HG03196 (cell line): ENCODE measurements at regions not wholly inside any gene's neighbourhood (a gene's known extent, or its start where the extent isn't known, plus 50 kb on each side); places are given as distances from the start of the nearest gene placed in this dataset.
"Not testable (repeated sequence)": the region's sequence is repeated elsewhere in the genome, so short reads cannot be mapped to it uniquely, and the experiment has no call there.

Experiments used
- ATAC-seq: cut with Tn5 transposase; IDR thresholded peaks from one replicate; pipeline ENCODE4 v1.9.1; 2021; ENCODE audit not compliant: unreplicated experiment

DNA sequence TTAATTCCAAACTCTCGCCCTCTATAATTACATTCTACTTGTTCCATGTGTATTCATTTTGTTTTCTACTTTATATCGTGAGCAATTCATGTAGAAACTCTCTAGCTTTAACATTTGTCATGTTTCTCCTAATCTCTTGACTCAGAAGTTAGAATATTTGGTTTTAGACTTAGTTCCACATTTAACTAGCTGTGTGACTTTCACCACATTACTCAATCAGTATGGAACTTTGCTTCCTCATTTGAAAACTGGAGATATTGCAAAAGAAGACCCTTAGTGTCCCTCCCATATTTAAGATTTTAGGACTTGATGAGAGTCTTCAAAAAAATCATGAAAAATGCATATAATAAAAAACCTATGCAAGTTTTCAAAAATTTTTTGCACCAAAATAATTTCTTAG is 447.5 kb downstream of the GXYLT1 start:
- no peak for ATAC-seq

DNA sequence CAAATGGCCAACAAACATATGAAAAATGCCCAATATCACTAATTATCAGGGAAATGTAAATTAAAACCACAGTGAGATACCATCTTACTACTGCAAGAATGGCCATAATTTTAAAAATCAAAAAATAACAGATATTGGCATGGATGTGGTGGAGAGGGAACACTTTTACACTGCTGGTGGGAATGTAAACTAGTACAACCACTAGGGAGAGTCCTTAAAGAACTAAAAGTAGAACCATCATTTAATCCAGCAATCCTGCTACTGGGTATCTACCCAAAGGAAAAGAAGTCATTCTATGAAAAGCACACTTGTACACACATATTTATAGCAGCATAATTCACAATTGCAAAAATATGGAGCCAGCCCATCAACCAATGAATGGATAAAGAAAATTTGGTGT is 459.7 kb downstream of the GXYLT1 start:
- ATAC-seq: no peak

DNA sequence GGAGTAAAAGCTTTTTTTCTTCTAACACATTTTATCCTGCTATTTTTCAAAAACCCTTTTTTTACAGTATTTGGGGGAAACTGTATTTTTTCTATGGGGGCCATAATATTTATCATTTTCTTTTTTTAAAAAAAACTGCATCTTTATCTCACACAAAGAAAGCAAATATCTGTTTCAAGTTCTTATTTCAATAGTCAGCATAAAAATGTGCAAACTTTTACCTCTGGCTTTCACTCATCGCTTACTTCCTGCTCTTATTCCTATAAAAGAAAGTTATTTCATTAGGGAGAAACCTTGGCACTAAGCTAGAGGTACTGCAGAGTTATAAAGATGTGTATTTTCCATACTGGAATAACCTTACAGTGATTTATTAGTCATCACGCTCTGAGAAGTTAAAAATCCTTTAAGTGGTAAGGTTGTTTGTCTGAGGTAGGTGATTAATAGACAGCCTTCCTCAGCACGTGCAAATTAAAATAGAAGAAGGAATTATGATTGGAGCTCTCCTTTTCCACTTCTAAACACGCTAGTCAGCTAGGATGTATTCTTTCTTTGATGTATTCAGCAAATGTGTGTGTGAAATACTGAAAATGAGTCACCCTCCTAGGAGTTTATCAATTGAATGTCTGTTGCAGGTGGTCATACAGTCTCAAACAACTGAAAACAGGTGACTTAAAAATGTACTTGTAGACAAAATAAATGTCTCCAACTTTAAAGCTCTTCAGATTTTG is 461.0 kb downstream of the GXYLT1 start:
- ATAC-seq: no peak

- ATAC-seq: no peak
Observed at GRCh38 chr12:41683023-41683422, 461.7 kb downstream of the GXYLT1 start.

DNA sequence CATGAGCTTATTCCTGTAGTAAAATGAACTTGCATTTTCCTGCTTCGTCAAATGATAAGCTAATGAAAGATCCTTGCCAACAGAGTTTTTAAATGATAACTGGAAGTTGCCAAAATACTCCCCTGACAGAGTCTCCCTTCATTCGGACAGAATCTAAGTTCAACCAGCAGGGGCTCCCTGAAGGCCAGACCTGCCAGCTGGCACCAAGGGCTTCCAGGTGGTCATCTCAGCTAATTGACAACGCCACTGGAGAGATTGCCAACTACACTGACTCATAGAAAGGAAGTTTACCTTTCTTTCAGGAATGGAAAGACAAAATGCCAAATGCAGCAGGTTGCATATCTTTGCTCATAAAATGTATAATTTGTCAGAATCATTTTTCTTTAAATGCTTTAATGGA is 462.8 kb downstream of the GXYLT1 start:
- no peak for ATAC-seq

GRCh38 chr12:41680155-41680554 is 464.5 kb downstream of the GXYLT1 start:
- ATAC-seq: no peak

DNA sequence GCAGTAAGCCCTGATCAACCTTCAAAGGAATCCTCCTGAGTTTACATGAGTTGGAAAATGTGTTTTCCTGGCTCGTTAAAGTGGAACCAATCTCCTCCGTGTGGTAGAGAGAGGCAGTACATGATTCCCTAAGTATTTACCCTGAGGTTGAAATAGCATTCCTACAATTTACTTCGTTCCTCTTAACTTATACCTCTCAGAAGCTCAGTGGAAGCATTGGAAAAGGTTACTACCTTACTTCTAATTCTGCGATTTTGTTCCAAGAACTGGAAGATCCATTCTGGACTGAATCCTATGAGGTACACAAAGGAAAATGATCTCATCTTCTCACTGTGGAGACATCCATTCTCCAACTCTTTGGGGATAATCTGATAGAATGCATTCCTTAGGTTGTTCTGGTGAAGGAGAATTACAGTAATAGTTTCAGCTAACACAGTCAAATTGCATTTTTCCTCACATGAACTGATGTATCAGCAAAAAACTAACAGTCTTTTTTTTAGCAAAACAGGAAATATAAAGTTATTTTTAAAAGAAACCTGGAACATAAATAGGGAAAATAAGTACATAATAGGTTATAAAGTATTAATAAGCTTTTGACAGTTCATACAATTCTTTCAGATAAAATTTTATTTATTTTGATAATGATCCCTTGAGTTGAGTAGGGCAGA is 475.6 kb downstream of the PDZRN4 start:
- no peak for ATAC-seq

DNA sequence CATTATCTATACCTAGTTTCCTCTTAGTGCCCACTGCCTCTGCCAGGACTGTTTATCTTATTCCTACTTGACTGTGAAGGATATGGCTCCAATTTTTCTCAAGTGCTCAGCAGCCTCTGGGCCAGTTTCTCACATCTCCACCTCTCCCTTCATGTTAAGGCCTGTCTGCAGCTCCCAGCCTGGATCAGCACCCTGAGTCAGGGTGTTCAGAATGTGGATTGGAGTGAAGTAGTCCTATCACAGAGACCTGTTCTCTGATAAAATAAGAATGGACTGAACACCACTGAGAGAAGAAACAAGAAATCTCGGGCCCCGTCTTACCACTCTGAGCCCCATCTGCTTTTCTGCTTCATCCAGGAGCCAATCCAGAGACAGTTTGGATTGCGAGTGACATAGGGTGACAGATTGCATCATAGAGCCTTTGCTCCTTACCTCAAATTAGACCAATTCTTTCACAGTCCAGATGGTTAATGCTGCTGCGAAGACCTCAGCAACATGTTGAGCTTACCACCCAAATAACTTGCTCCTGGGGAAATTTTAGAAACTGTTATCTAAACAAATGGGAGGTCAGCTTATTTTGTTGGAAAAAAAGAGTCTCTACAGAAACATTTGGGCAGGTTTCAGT is 473.1 kb downstream of the PDZRN4 start:
- ATAC-seq: no peak

- ATAC-seq: no peak
Observed at GRCh38 chr12:41656454-41656853, 468.3 kb downstream of the PDZRN4 start.

DNA sequence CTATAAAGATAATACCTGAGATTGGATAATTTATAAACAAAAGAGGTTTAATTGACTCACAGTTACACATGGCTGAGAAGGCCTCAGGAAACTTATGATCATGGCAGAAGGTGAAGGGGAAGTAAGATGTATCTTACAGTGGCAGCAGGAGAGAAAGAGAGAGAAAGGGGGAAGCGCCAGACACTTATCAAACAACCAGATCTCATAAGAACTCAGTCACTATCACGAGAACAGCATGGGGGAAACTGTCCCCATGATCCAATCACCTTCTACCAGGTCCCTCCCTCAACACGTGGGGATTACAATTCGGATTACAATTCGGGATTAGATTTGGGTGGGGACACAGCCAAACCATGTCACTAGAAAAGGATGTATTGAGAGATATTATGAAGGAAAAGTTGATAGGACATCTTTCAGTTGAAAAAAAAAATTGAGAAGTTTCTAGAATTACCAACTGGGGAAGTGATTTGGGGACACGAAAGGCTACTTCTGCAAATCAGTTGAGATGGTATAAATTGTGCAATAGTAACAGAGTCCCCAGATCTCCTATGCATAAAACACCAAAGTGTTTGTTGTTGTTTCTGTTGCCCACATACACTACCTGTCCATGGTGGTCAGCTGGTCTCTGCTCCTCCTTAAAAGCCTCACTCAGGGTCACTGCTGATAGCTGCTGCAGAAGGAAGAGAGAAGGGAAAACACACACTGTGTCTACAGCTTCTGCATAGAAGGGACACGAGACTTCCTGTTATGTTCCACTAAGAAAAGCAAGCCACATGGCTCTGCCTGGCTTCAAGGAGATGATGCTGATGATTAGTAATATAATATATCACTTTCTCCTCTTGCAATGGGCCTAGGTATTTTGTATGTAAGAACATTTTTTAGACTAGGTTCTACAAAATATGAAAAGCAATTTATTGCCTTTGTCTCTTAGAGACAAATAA is 465.5 kb downstream of the PDZRN4 start:
- ATAC-seq: no peak

DNA sequence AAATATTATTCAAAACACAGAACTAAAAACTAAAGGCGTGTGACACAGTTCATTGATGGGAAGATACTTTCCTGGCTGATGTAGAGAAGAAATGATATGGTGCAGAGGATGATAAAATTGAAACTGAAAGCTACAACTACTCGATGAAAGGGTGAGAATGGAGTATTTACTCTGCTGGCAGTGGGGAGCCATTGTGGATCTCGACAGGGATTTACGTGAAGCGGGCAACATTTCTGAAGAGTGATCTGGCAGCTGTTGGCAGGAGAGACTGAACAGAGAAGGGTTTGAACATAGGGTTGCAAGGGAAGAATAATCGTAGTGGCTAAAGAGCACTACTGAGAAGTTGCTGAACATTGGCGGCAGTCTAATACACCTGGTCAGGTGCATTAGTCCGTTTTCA is 464.9 kb downstream of the PDZRN4 start:
- ATAC-seq: no peak

GRCh38 chr12:41645624-41646023 is 457.5 kb downstream of the PDZRN4 start:
- ATAC-seq: no peak

DNA sequence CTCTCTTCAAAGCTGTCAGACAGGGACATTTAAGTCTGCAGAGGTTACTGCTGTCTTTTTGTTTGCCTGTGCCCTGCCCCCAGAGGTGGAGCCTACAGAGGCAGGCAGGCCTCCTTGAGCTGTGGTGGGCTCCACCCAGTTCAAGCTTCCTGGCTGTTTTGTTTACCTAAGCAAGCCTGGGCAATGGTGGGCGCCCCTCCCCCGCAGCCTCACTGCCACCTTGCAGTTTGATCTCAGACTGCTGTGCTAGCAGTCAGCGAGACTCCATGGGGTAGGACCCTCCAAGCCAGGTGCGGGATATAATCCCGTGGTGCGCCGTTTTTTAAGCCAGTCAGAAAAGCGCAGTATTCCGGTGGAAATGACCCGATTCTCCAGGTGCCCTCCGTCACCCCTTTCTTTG is 454.7 kb downstream of the PDZRN4 start:
- not testable (repeated sequence) for ATAC-seq

- ATAC-seq: no peak
Observed at GRCh38 chr12:41636653-41637052, 448.5 kb downstream of the PDZRN4 start.

DNA sequence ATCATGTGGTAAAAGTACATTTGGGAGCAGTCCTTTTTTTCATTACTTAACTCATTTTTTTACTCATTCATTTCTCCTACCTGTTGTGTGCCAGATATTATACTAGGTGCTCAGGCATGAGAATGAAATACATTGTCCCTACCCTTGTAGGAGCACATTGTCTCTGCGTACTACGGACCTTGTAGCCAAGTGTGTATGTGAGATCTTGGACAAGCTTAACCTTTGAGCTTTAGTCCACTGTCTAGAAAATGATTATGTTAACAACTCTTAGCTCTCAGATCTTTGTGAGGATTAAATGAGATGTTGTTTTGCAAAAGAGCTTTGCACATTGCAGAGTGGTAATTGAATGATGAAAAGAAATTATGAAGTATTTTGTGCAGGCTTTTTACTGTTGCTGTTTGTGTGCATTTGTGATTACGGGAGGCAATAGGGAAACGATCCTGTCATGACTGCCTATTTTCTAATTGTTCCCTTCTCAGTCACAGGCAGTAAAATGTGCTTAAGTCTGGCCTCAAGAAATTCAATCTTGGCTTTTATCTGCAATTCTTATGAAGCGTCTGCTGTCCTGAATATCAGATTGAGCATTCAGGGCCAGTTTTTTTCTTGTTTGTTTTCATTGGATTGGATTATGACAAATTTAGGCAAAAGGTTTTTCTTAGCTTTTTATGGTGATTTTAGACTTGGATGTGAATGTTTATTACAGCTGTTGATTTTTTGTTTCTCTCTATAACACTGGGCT is 447.7 kb downstream of the PDZRN4 start:
- ATAC-seq: no peak

GRCh38 chr12:41634091-41634490 is 446.0 kb downstream of the PDZRN4 start:
- ATAC-seq: no peak

DNA sequence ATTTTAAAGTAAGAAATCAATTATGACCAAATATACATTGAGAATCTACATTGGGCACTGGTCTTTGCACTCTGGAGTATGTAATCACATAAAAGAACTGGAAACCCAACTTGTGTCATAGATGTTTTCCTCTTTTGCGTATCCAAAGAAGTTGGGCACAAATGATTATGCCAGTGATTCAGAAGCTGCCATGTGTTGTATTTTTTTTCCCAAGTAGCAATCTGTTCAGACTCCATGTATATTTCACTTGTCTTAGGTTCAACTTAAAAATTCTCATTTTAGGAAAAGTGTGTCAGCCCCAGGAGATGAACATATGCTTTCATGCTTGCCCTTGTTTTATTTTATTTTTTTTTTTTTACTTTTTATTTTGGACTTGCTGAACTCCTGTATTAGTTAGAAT is 441.5 kb downstream of the PDZRN4 start:
- ATAC-seq: no peak

- ATAC-seq: no peak
Observed at GRCh38 chr12:41627476-41627875, 439.4 kb downstream of the PDZRN4 start.

GRCh38 chr12:41624571-41624970 is 436.5 kb downstream of the PDZRN4 start:
- no peak for ATAC-seq
